HG03354 (cell line): ENCODE measurements at regions not wholly inside any gene's neighbourhood (a gene's known extent, or its start where the extent isn't known, plus 50 kb on each side); places are given as distances from the start of the nearest gene placed in this dataset.
"Not testable (repeated sequence)": the region's sequence is repeated elsewhere in the genome, so short reads cannot be mapped to it uniquely, and the experiment has no call there.

Source experiments
- ATAC-seq: cut with Tn5 transposase; IDR thresholded peaks from one replicate; pipeline ENCODE4 v1.9.1; 2021; ENCODE audit warnings: mild to moderate bottlenecking; ENCODE audit not compliant: unreplicated experiment, poor library complexity, severe bottlenecking

- ATAC-seq = no peak
Measured at GRCh38 chr20:60092729-60093128, 134.5 kb downstream of the CDH26 start.

GRCh38 chr20:60095456-60095855 is 137.2 kb downstream of the CDH26 start:
- no peak for ATAC-seq

- ATAC-seq = no peak
Measured at GRCh38 chr20:60096166-60096565, 137.9 kb downstream of the CDH26 start.

GRCh38 chr20:60097285-60097684 is 139.1 kb downstream of the CDH26 start:
- ATAC-seq = no peak

GRCh38 chr20:60100780-60101179 is 142.6 kb downstream of the CDH26 start:
- no peak for ATAC-seq

GRCh38 chr20:60101201-60101890 is 143.1 kb downstream of the CDH26 start:
- no peak for ATAC-seq

GRCh38 chr20:60101891-60102281 is 143.7 kb downstream of the CDH26 start:
- no peak for ATAC-seq

- no peak for ATAC-seq
Measured at GRCh38 chr20:60102665-60103210, 144.5 kb downstream of the CDH26 start.

- no peak for ATAC-seq
Measured at GRCh38 chr20:60104993-60105803, 147.0 kb downstream of the CDH26 start.

- ATAC-seq = not testable (repeated sequence)
Measured at GRCh38 chr20:60106186-60106585, 148.0 kb downstream of the CDH26 start.

GRCh38 chr20:60107621-60108390 is 149.6 kb downstream of the CDH26 start:
- no peak for ATAC-seq

- ATAC-seq = no peak
Measured at GRCh38 chr20:60108397-60108796, 150.2 kb downstream of the CDH26 start.

- ATAC-seq = no peak
Measured at GRCh38 chr20:60113024-60113724, 155.0 kb downstream of the CDH26 start.

- ATAC-seq = no peak
Measured at GRCh38 chr20:60113771-60114170, 155.5 kb downstream of the CDH26 start.

- no peak for ATAC-seq
Measured at GRCh38 chr20:60115451-60115850, 157.2 kb downstream of the CDH26 start.

- no peak for ATAC-seq
Measured at GRCh38 chr20:60116128-60116909, 158.1 kb downstream of the CDH26 start.

- ATAC-seq = no peak
Measured at GRCh38 chr20:60117065-60117464, 158.8 kb downstream of the CDH26 start.

- no peak for ATAC-seq
Measured at GRCh38 chr20:60121903-60122302, 163.7 kb downstream of the CDH26 start.

GRCh38 chr20:60122671-60123070 is 164.4 kb downstream of the CDH26 start:
- ATAC-seq = no peak
